NCI-H146 (cell line): ENCODE measurements at regions not wholly inside any gene's neighbourhood (a gene's known extent, or its start where the extent isn't known, plus 50 kb on each side); places are given as distances from the start of the nearest gene placed in this dataset.

Experiments
- DNase-seq: peaks from one replicate; lab custom pipeline; 2025; lab: John Stamatoyannopoulos, UW

GRCh38 chr11:80435345-80435744 lies 994.5 kb upstream of the TENM4 start:
- no peak for DNase-seq

GRCh38 chr11:80432057-80432456 lies 991.2 kb upstream of the TENM4 start:
- no peak for DNase-seq

- no peak for DNase-seq
Measured at GRCh38 chr11:80424012-80424695, 983.3 kb upstream of the TENM4 start.

- DNase-seq = no peak
Measured at GRCh38 chr11:80420374-80420773, 979.5 kb upstream of the TENM4 start.

GRCh38 chr11:80417681-80418080 lies 976.9 kb upstream of the TENM4 start:
- DNase-seq = no peak

- no peak for DNase-seq
Measured at GRCh38 chr11:80415580-80415979, 974.8 kb upstream of the TENM4 start.

- DNase-seq = no peak
Measured at GRCh38 chr11:80414181-80415165, 973.6 kb upstream of the TENM4 start.

GRCh38 chr11:80412604-80413003 lies 971.8 kb upstream of the TENM4 start:
- DNase-seq = no peak

- DNase-seq = no peak
Measured at GRCh38 chr11:80393210-80393609, 952.4 kb upstream of the TENM4 start.

- no peak for DNase-seq
Measured at GRCh38 chr11:80390505-80390904, 949.7 kb upstream of the TENM4 start.

- no peak for DNase-seq
Measured at GRCh38 chr11:80388536-80388935, 947.7 kb upstream of the TENM4 start.

- no peak for DNase-seq
Measured at GRCh38 chr11:80388130-80388529, 947.3 kb upstream of the TENM4 start.

- DNase-seq = no peak
Measured at GRCh38 chr11:80383655-80384054, 942.8 kb upstream of the TENM4 start.

- no peak for DNase-seq
Measured at GRCh38 chr11:80379620-80380278, 938.9 kb upstream of the TENM4 start.

GRCh38 chr11:80371931-80372330 lies 931.1 kb upstream of the TENM4 start:
- DNase-seq = no peak

- DNase-seq = no peak
Measured at GRCh38 chr11:80365980-80366379, 925.1 kb upstream of the TENM4 start.

GRCh38 chr11:80365076-80365725 lies 924.4 kb upstream of the TENM4 start:
- DNase-seq = no peak

- no peak for DNase-seq
Measured at GRCh38 chr11:80362563-80363340, 921.9 kb upstream of the TENM4 start.

- DNase-seq = no peak
Measured at GRCh38 chr11:80355251-80355650, 914.4 kb upstream of the TENM4 start.

- no peak for DNase-seq
Measured at GRCh38 chr11:80350541-80350940, 909.7 kb upstream of the TENM4 start.

- no peak for DNase-seq
Measured at GRCh38 chr11:80349997-80350396, 909.2 kb upstream of the TENM4 start.
